K562 (cell line): ENCODE measurements at regions not wholly inside any gene's neighbourhood (a gene's known extent, or its start where the extent isn't known, plus 50 kb on each side); places are given as distances from the start of the nearest gene placed in this dataset.

Source experiments
- CXXC5 ChIP-seq: fragments of 250-450 bp; sonication (Bioruptor Pico); IDR thresholded peaks from 2 replicates; pipeline ENCODE4 v1.8.0; 2022; ENCODE audit warnings: inconsistent platforms, mild to moderate bottlenecking, moderate library complexity
- MAFK ChIP-seq: IDR thresholded peaks from 2 replicates; pipeline ENCODE4 v1.6.1; 2011; ENCODE audit warnings: low read length, improper control_type of control experiment
- MXI1 ChIP-seq: IDR thresholded peaks from 2 replicates; pipeline ENCODE4 v1.6.1; 2011; ENCODE audit warnings: low read depth, mild to moderate bottlenecking, improper control_type of control experiment, low read length
- NCOA6 ChIP-seq: fragments of 450-650 bp; IDR thresholded peaks from 2 replicates; pipeline ENCODE4 v1.6.1; 2017; ENCODE audit warnings: mild to moderate bottlenecking
- TF ChIP-seq, protein P1 (sequence below): fragments of 200-600 bp; sonication (generic); IDR thresholded peaks from one replicate; pipeline ENCODE4 v1.6.1; 2012; ENCODE audit warnings: mild to moderate bottlenecking, low read depth, low read length, inconsistent platforms
- TF ChIP-seq, protein P2 (sequence below): fragments of 450-650 bp; IDR thresholded peaks from 2 replicates; pipeline ENCODE4 v1.6.1; 2016; ENCODE audit warnings: mild to moderate bottlenecking

DNA sequence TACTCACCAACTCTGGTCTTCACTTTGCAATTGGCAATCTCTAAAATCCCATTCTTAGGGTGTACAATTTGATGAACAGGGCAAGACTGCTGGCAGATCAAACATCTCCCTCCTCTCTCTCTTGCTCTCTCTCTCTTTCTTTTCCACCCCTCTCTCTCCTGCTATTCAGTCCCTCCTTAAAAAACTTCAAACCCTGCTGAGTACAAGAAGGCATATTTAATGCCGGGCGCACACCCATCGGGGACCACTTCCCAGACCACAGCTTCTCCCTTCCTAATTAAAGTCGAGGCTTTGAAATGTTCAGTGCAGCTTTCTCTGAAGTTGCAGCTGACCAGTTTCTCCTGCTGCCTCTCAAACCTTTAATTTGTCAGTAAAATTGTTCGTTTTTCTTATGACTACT lies 185.4 kb upstream of the CDH11 start (continued):
- TF ChIP-seq, protein P1, sequence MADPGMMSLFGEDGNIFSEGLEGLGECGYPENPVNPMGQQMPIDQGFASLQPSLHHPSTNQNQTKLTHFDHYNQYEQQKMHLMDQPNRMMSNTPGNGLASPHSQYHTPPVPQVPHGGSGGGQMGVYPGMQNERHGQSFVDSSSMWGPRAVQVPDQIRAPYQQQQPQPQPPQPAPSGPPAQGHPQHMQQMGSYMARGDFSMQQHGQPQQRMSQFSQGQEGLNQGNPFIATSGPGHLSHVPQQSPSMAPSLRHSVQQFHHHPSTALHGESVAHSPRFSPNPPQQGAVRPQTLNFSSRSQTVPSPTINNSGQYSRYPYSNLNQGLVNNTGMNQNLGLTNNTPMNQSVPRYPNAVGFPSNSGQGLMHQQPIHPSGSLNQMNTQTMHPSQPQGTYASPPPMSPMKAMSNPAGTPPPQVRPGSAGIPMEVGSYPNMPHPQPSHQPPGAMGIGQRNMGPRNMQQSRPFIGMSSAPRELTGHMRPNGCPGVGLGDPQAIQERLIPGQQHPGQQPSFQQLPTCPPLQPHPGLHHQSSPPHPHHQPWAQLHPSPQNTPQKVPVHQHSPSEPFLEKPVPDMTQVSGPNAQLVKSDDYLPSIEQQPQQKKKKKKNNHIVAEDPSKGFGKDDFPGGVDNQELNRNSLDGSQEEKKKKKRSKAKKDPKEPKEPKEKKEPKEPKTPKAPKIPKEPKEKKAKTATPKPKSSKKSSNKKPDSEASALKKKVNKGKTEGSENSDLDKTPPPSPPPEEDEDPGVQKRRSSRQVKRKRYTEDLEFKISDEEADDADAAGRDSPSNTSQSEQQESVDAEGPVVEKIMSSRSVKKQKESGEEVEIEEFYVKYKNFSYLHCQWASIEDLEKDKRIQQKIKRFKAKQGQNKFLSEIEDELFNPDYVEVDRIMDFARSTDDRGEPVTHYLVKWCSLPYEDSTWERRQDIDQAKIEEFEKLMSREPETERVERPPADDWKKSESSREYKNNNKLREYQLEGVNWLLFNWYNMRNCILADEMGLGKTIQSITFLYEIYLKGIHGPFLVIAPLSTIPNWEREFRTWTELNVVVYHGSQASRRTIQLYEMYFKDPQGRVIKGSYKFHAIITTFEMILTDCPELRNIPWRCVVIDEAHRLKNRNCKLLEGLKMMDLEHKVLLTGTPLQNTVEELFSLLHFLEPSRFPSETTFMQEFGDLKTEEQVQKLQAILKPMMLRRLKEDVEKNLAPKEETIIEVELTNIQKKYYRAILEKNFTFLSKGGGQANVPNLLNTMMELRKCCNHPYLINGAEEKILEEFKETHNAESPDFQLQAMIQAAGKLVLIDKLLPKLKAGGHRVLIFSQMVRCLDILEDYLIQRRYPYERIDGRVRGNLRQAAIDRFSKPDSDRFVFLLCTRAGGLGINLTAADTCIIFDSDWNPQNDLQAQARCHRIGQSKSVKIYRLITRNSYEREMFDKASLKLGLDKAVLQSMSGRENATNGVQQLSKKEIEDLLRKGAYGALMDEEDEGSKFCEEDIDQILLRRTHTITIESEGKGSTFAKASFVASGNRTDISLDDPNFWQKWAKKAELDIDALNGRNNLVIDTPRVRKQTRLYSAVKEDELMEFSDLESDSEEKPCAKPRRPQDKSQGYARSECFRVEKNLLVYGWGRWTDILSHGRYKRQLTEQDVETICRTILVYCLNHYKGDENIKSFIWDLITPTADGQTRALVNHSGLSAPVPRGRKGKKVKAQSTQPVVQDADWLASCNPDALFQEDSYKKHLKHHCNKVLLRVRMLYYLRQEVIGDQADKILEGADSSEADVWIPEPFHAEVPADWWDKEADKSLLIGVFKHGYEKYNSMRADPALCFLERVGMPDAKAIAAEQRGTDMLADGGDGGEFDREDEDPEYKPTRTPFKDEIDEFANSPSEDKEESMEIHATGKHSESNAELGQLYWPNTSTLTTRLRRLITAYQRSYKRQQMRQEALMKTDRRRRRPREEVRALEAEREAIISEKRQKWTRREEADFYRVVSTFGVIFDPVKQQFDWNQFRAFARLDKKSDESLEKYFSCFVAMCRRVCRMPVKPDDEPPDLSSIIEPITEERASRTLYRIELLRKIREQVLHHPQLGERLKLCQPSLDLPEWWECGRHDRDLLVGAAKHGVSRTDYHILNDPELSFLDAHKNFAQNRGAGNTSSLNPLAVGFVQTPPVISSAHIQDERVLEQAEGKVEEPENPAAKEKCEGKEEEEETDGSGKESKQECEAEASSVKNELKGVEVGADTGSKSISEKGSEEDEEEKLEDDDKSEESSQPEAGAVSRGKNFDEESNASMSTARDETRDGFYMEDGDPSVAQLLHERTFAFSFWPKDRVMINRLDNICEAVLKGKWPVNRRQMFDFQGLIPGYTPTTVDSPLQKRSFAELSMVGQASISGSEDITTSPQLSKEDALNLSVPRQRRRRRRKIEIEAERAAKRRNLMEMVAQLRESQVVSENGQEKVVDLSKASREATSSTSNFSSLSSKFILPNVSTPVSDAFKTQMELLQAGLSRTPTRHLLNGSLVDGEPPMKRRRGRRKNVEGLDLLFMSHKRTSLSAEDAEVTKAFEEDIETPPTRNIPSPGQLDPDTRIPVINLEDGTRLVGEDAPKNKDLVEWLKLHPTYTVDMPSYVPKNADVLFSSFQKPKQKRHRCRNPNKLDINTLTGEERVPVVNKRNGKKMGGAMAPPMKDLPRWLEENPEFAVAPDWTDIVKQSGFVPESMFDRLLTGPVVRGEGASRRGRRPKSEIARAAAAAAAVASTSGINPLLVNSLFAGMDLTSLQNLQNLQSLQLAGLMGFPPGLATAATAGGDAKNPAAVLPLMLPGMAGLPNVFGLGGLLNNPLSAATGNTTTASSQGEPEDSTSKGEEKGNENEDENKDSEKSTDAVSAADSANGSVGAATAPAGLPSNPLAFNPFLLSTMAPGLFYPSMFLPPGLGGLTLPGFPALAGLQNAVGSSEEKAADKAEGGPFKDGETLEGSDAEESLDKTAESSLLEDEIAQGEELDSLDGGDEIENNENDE, result no peak
- TF ChIP-seq, protein P2, sequence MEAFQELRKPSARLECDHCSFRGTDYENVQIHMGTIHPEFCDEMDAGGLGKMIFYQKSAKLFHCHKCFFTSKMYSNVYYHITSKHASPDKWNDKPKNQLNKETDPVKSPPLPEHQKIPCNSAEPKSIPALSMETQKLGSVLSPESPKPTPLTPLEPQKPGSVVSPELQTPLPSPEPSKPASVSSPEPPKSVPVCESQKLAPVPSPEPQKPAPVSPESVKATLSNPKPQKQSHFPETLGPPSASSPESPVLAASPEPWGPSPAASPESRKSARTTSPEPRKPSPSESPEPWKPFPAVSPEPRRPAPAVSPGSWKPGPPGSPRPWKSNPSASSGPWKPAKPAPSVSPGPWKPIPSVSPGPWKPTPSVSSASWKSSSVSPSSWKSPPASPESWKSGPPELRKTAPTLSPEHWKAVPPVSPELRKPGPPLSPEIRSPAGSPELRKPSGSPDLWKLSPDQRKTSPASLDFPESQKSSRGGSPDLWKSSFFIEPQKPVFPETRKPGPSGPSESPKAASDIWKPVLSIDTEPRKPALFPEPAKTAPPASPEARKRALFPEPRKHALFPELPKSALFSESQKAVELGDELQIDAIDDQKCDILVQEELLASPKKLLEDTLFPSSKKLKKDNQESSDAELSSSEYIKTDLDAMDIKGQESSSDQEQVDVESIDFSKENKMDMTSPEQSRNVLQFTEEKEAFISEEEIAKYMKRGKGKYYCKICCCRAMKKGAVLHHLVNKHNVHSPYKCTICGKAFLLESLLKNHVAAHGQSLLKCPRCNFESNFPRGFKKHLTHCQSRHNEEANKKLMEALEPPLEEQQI, result no peak
- TF ChIP-seq MXI1, result no peak
- TF ChIP-seq MAFK, result no peak
- no peak for TF ChIP-seq CXXC5
- no peak for TF ChIP-seq NCOA6
